Neural cell (in vitro differentiated cells): ENCODE measurements at regions not wholly inside any gene's neighbourhood (a gene's known extent, or its start where the extent isn't known, plus 50 kb on each side); places are given as distances from the start of the nearest gene placed in this dataset.

Experiments
- H2AFZ ChIP-seq: fragments of 200-600, 300-800 bp; sonication (generic), shearing (Covaris generic); 2 replicates; pipeline ENCODE4 v1.6.0; 2014; ENCODE audit warnings: low read depth, mild to moderate bottlenecking, antibody characterized with exemption, low read length, moderate library complexity
- H3F3A ChIP-seq: fragments of 200-600 bp; shearing (Covaris generic); 2 replicates; pipeline ENCODE4 v1.6.1; 2016; ENCODE audit warnings: mild to moderate bottlenecking, moderate library complexity, mixed read lengths, antibody characterized with exemption, low read length; ENCODE audit not compliant: insufficient read depth, poor library complexity, severe bottlenecking
- H3K27ac ChIP-seq: fragments of 200-600, 300-800 bp; sonication (generic), shearing (Covaris generic); 2 replicates; pipeline ENCODE4 v1.5.1; 2014; ENCODE audit warnings: mild to moderate bottlenecking, low read length, moderate library complexity
- H3K27me3 ChIP-seq: fragments of 300-800, 200-600 bp; sonication (generic), shearing (Covaris generic); 2 replicates; pipeline ENCODE4 v1.6.0; 2014; ENCODE audit warnings: mild to moderate bottlenecking, low read depth, low read length, moderate library complexity; ENCODE audit not compliant: insufficient read depth
- H3K36me3 ChIP-seq: fragments of 300-800, 200-600 bp; sonication (generic), shearing (Covaris generic); 2 replicates; pipeline ENCODE4 v1.5.1; 2014; ENCODE audit warnings: mild to moderate bottlenecking, antibody characterized with exemption, low read length, moderate library complexity; ENCODE audit not compliant: insufficient read depth
- H3K4me2 ChIP-seq: fragments of 300-800, 200-600 bp; sonication (generic), shearing (Covaris generic); 2 replicates; pipeline ENCODE4 v1.6.0; 2014; ENCODE audit warnings: mild to moderate bottlenecking, low read length
- H3K4me3 ChIP-seq: fragments of 300-800, 200-600 bp; sonication (generic), shearing (Covaris generic); 2 replicates; pipeline ENCODE4 v1.5.1; 2014; ENCODE audit warnings: mild to moderate bottlenecking, low read length, moderate library complexity
- H3K79me2 ChIP-seq: fragments of 200-600 bp; shearing (Covaris generic); replicated peaks from 2 replicates; pipeline ENCODE4 v1.6.0; 2014; ENCODE audit warnings: mild to moderate bottlenecking, low read length, moderate library complexity; ENCODE audit not compliant: insufficient read depth
- H3K9ac ChIP-seq: fragments of 300-800, 200-600 bp; sonication (generic), shearing (Covaris generic); 2 replicates; pipeline ENCODE4 v1.6.1; 2016; ENCODE audit warnings: mild to moderate bottlenecking, low read length, mixed read lengths
- H3K9me2 ChIP-seq: fragments of 200-600 bp; shearing (Covaris generic); 2 replicates; pipeline ENCODE4 v1.6.1; 2016; ENCODE audit warnings: mild to moderate bottlenecking, low read length, mixed read lengths; ENCODE audit not compliant: insufficient read depth
- H3K9me3 ChIP-seq: fragments of 200-600, 300-800 bp; sonication (generic), shearing (Covaris generic); 2 replicates; pipeline ENCODE4 v1.6.1; 2016; ENCODE audit warnings: mild to moderate bottlenecking, mixed run types, low read length, moderate library complexity, mixed read lengths
- H4K20me1 ChIP-seq: fragments of 200-600 bp; shearing (Covaris generic); 2 replicates; pipeline ENCODE4 v1.6.1; 2016; ENCODE audit warnings: mild to moderate bottlenecking, mixed run types; ENCODE audit not compliant: insufficient read depth
- EP300 ChIP-seq: fragments of 450-650 bp; conservative IDR thresholded peaks from 2 replicates; pipeline ENCODE4 v1.6.1; 2014; ENCODE audit warnings: antibody characterized with exemption, mild to moderate bottlenecking, moderate library complexity; ENCODE audit not compliant: poor library complexity, severe bottlenecking
- EZH2 ChIP-seq: fragments of 200-600, 300-800 bp; shearing (Covaris generic), sonication (generic); IDR thresholded peaks from 2 replicates; pipeline ENCODE4 v1.6.1; 2014; ENCODE audit warnings: antibody characterized with exemption, low read length, borderline replicate concordance, mild to moderate bottlenecking; ENCODE audit not compliant: insufficient read depth, poor library complexity, severe bottlenecking
- MXI1 ChIP-seq: fragments of 450-650 bp; conservative IDR thresholded peaks from 2 replicates; pipeline ENCODE4 v1.6.1; 2014; ENCODE audit warnings: antibody characterized with exemption, mild to moderate bottlenecking; ENCODE audit not compliant: poor library complexity, severe bottlenecking
- POLR2AphosphoS5 ChIP-seq: IDR thresholded peaks from 2 replicates; pipeline ENCODE4 v1.6.1; 2012
- RAD21 ChIP-seq: fragments of 450-650 bp; conservative IDR thresholded peaks from 2 replicates; pipeline ENCODE4 v1.6.1; 2014; ENCODE audit warnings: antibody characterized with exemption, mild to moderate bottlenecking, moderate library complexity
- SMC3 ChIP-seq: fragments of 450-650 bp; conservative IDR thresholded peaks from 2 replicates; pipeline ENCODE4 v1.6.1; 2014; ENCODE audit warnings: antibody characterized with exemption, mild to moderate bottlenecking, moderate library complexity; ENCODE audit not compliant: poor library complexity
- TAF1 ChIP-seq: IDR thresholded peaks from 2 replicates; pipeline ENCODE4 v1.6.1; 2012; ENCODE audit warnings: low read depth
- TF ChIP-seq, protein P1 (sequence below): fragments of 450-650 bp; IDR thresholded peaks from 2 replicates; pipeline ENCODE4 v1.5.1; 2014; ENCODE audit warnings: antibody characterized with exemption, mild to moderate bottlenecking, moderate library complexity; ENCODE audit not compliant: poor library complexity, severe bottlenecking
- TF ChIP-seq, protein P2 (sequence below): IDR thresholded peaks from 2 replicates; pipeline ENCODE4 v1.6.1; 2012; ENCODE audit warnings: borderline replicate concordance

DNA sequence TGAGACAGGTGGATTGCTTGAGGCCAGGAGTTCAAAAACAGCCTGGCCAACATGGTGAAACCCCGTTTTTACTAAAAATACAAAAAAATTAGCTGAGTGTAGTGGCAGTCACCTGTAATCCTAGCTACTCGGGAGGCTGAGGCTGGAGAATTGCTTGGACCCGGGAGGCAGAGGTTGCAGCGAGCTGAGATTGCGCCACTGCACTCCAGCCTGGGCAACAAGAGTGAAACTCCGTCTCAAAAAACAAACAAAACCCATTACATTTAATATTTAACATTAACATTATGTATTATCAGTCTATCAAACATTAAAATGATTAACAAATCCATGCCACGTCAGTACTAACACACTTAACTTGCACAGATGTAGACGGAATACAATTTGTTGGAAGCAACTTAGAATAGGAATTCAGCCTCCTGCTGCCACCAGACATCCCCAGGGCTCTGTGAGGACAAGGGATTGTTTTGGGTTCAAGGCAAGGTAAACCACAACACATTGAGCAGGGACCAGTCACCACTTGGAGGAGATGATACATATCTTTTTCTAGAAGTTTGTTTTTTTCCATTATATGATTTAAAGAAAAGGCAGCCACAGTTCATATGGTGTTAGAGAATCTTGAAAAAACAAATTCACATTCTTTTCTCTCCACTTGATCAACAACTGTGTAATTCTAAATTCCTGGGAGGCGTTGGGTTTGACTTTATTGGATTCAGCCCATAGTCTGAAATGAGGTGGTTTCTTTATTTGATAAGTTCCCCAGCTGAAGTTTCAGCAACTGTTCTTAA, 104.1 kb upstream of the BASP1 start:
- no peaks in the 10 kb centered on the region for H3K27me3 ChIP-seq
- no peak overlapping the region for H3K9ac ChIP-seq
- H3K27ac ChIP-seq, result no peak overlapping the region
- H3K9me3 ChIP-seq, result no peaks in the 10 kb centered on the region
- no peaks in the 10 kb centered on the region for H3K36me3 ChIP-seq
- H3K9me2 ChIP-seq, result no peaks in the 10 kb centered on the region
- H3K4me3 ChIP-seq, result no peak overlapping the region
- H2AFZ ChIP-seq, result no peak overlapping the region
- TF ChIP-seq EP300 (no peak), MXI1 (no peak), TAF1 (no peak), POLR2AphosphoS5 (no peak), RAD21 (no peak), EZH2 (no peak), SMC3 (no peak)
- TF ChIP-seq, protein P1, sequence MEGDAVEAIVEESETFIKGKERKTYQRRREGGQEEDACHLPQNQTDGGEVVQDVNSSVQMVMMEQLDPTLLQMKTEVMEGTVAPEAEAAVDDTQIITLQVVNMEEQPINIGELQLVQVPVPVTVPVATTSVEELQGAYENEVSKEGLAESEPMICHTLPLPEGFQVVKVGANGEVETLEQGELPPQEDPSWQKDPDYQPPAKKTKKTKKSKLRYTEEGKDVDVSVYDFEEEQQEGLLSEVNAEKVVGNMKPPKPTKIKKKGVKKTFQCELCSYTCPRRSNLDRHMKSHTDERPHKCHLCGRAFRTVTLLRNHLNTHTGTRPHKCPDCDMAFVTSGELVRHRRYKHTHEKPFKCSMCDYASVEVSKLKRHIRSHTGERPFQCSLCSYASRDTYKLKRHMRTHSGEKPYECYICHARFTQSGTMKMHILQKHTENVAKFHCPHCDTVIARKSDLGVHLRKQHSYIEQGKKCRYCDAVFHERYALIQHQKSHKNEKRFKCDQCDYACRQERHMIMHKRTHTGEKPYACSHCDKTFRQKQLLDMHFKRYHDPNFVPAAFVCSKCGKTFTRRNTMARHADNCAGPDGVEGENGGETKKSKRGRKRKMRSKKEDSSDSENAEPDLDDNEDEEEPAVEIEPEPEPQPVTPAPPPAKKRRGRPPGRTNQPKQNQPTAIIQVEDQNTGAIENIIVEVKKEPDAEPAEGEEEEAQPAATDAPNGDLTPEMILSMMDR, result no peak
- TF ChIP-seq, protein P2, sequence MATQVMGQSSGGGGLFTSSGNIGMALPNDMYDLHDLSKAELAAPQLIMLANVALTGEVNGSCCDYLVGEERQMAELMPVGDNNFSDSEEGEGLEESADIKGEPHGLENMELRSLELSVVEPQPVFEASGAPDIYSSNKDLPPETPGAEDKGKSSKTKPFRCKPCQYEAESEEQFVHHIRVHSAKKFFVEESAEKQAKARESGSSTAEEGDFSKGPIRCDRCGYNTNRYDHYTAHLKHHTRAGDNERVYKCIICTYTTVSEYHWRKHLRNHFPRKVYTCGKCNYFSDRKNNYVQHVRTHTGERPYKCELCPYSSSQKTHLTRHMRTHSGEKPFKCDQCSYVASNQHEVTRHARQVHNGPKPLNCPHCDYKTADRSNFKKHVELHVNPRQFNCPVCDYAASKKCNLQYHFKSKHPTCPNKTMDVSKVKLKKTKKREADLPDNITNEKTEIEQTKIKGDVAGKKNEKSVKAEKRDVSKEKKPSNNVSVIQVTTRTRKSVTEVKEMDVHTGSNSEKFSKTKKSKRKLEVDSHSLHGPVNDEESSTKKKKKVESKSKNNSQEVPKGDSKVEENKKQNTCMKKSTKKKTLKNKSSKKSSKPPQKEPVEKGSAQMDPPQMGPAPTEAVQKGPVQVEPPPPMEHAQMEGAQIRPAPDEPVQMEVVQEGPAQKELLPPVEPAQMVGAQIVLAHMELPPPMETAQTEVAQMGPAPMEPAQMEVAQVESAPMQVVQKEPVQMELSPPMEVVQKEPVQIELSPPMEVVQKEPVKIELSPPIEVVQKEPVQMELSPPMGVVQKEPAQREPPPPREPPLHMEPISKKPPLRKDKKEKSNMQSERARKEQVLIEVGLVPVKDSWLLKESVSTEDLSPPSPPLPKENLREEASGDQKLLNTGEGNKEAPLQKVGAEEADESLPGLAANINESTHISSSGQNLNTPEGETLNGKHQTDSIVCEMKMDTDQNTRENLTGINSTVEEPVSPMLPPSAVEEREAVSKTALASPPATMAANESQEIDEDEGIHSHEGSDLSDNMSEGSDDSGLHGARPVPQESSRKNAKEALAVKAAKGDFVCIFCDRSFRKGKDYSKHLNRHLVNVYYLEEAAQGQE, result no peak
- no peak overlapping the region for H3K4me2 ChIP-seq
- H3K79me2 ChIP-seq, result no peaks in the 10 kb centered on the region
- H4K20me1 ChIP-seq, result no peaks in the 10 kb centered on the region
- H3F3A ChIP-seq, result no peaks in the 10 kb centered on the region

DNA sequence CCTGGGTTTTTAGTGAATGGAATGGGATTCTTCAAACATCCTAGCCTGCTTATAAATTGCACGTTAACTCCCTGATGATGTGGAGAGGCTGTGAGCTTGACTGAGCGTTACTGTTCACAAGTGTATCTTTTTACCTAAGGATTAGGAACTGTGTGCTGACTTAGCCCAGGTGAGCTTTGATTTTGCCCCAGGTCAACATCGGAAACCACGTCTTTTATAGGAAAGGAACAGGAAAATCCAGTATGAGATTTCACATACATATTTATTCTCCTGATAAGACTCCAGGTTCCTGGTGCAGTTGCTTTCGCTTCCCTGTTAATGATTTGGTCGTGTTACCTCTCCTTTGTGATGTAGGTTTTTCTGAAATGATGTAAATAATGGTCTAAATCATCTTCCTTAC, 103.2 kb upstream of the BASP1 start:
- Histone ChIP-seq H3K4me3 (no peak overlapping the region), H3K79me2 (no peaks in the 10 kb centered on the region), H3K4me2 (no peak overlapping the region), H3F3A (no peaks in the 10 kb centered on the region), H3K27me3 (no peaks in the 10 kb centered on the region), H2AFZ (no peak overlapping the region), H3K9me2 (no peaks in the 10 kb centered on the region), H3K36me3 (no peaks in the 10 kb centered on the region), H3K9me3 (no peaks in the 10 kb centered on the region), H4K20me1 (no peaks in the 10 kb centered on the region), H3K27ac (no peak overlapping the region), H3K9ac (no peak overlapping the region)
- TF ChIP-seq EZH2 (no peak), POLR2AphosphoS5 (no peak), TAF1 (no peak), MXI1 (no peak), RAD21 (no peak), SMC3 (no peak), EP300 (no peak)
- TF ChIP-seq, protein P2, result no peak
- TF ChIP-seq, protein P1, result no peak
